HG02763 (cell line): ENCODE measurements at regions not wholly inside any gene's neighbourhood (a gene's known extent, or its start where the extent isn't known, plus 50 kb on each side); places are given as distances from the start of the nearest gene placed in this dataset.
"Not testable (repeated sequence)": the region's sequence is repeated elsewhere in the genome, so short reads cannot be mapped to it uniquely, and the experiment has no call there.

Experiments used
- ATAC-seq: cut with Tn5 transposase; IDR thresholded peaks from one replicate; pipeline ENCODE4 v1.9.1; 2021; ENCODE audit warnings: mild to moderate bottlenecking, moderate library complexity; ENCODE audit not compliant: unreplicated experiment

GRCh38 chr7:153584132-153584531, 468.1 kb upstream of the DPP6 start:
- no peak for ATAC-seq

GRCh38 chr7:153588586-153588985, 463.6 kb upstream of the DPP6 start:
- ATAC-seq: no peak

- no peak for ATAC-seq
Measured at GRCh38 chr7:153590136-153590535, 462.1 kb upstream of the DPP6 start.

- ATAC-seq: no peak
Measured at GRCh38 chr7:153590571-153590970, 461.6 kb upstream of the DPP6 start.

GRCh38 chr7:153607354-153607753, 444.8 kb upstream of the DPP6 start:
- no peak for ATAC-seq

- ATAC-seq: no peak
Measured at GRCh38 chr7:153616711-153617325, 435.4 kb upstream of the DPP6 start.

GRCh38 chr7:153627323-153627722, 424.9 kb upstream of the DPP6 start:
- ATAC-seq: no peak

- ATAC-seq: no peak
Measured at GRCh38 chr7:153628406-153628805, 423.8 kb upstream of the DPP6 start.

GRCh38 chr7:153628825-153629224, 423.4 kb upstream of the DPP6 start:
- no peak for ATAC-seq

GRCh38 chr7:153638821-153639435, 413.3 kb upstream of the DPP6 start:
- ATAC-seq: no peak

- no peak for ATAC-seq
Measured at GRCh38 chr7:153640586-153640985, 411.6 kb upstream of the DPP6 start.

- ATAC-seq: no peak
Measured at GRCh38 chr7:153641199-153641598, 411.0 kb upstream of the DPP6 start.

GRCh38 chr7:153642989-153643388, 409.2 kb upstream of the DPP6 start:
- ATAC-seq: no peak

GRCh38 chr7:153657182-153657800, 394.9 kb upstream of the DPP6 start:
- ATAC-seq: no peak

GRCh38 chr7:153675131-153675530, 377.1 kb upstream of the DPP6 start:
- ATAC-seq: no peak

GRCh38 chr7:153682628-153683027, 369.6 kb upstream of the DPP6 start:
- ATAC-seq: no peak

GRCh38 chr7:153696242-153696641, 356.0 kb upstream of the DPP6 start:
- ATAC-seq: no peak

GRCh38 chr7:153698046-153698445, 354.2 kb upstream of the DPP6 start:
- ATAC-seq: no peak

GRCh38 chr7:153701678-153702077, 350.5 kb upstream of the DPP6 start:
- no peak for ATAC-seq

- not testable (repeated sequence) for ATAC-seq
Measured at GRCh38 chr7:153723892-153724291, 328.3 kb upstream of the DPP6 start.

- not testable (repeated sequence) for ATAC-seq
Measured at GRCh38 chr7:153731504-153731903, 320.7 kb upstream of the DPP6 start.

- not testable (repeated sequence) for ATAC-seq
Measured at GRCh38 chr7:153743434-153743833, 308.8 kb upstream of the DPP6 start.
